H1 (cell line): ENCODE measurements at regions not wholly inside any gene's neighbourhood (a gene's known extent, or its start where the extent isn't known, plus 50 kb on each side); places are given as distances from the start of the nearest gene placed in this dataset.

ENCODE experiments used
- CTCF ChIA-PET: fragments of 300-600 bp; sonication (Branson Sonifier 250); formaldehyde crosslinking; loops from one replicate; lab custom pipeline; 2021; ENCODE audit not compliant: partially characterized antibody; lab: Charles Lee
- POLR2A ChIA-PET: fragments of 300-600 bp; sonication (Branson Sonifier 250); formaldehyde crosslinking; loops from one replicate; lab custom pipeline; 2021; ENCODE audit warnings: inconsistent platforms; ENCODE audit not compliant: partially characterized antibody; lab: Charles Lee
- DNase-seq, 2 experiments: peaks; one replicate each; pipeline versions ENCODE4 v3.0.0 to v3.0.0-alpha.2; 2010 to 2022; ENCODE audit warnings: low spot score in 2 of 2, low read depth in 1 of 2, mixed read lengths in 1 of 2
- FAIRE-seq: peaks from 2 replicates; lab custom pipeline; 2011; peaks lifted over from hg19 to GRCh38; lab: Jason Lieb, UNC
- H2AFZ ChIP-seq: 2 replicates; pipeline ENCODE4 v1.8.1; 2012; ENCODE audit warnings: low read length, inconsistent platforms
- H2AK5ac ChIP-seq: 2 replicates; pipeline ENCODE4 v1.6.1; 2013; ENCODE audit warnings: low read depth, low read length
- H2BK120ac ChIP-seq: replicated peaks from 2 replicates; pipeline ENCODE3; 2013; ENCODE audit warnings: low read depth, low read length, inconsistent platforms
- H2BK12ac ChIP-seq: 2 replicates; pipeline ENCODE4 v1.6.1; 2013; ENCODE audit warnings: low read depth, low read length
- H2BK15ac ChIP-seq: 2 replicates; pipeline ENCODE4 v1.6.1; 2013; ENCODE audit warnings: low read length
- H2BK20ac ChIP-seq: 2 replicates; pipeline ENCODE4 v1.6.1; 2013; ENCODE audit warnings: low read length
- H2BK5ac ChIP-seq: 2 replicates; pipeline ENCODE4 v1.6.1; 2013; ENCODE audit warnings: low read depth, low read length
- H3K14ac ChIP-seq: 2 replicates; pipeline ENCODE4 v1.6.1; 2013; ENCODE audit warnings: inconsistent platforms; ENCODE audit not compliant: insufficient read length
- H3K18ac ChIP-seq: 2 replicates; pipeline ENCODE4 v1.6.1; 2013; ENCODE audit warnings: low read length; ENCODE audit errors: extremely low read depth
- H3K23ac ChIP-seq: 2 replicates; pipeline ENCODE4 v1.6.1; 2013; ENCODE audit warnings: inconsistent platforms; ENCODE audit not compliant: insufficient read length
- H3K23me2 ChIP-seq: 2 replicates; pipeline ENCODE4 v1.6.1; 2013; ENCODE audit warnings: low read depth, low read length
- H3K27ac ChIP-seq: 2 replicates; pipeline ENCODE4 v1.6.1; 2011; ENCODE audit warnings: low read depth, low read length, inconsistent platforms
- H3K27me3 ChIP-seq, 4 experiments: replicated peaks in 1 of 4; 1 replicate in 1 of 4; 2 replicates in 3 of 4; pipeline versions ENCODE4 v1.6.1 to v1.8.1; 2011 to 2013; ENCODE audit warnings: low read length in 3 of 4, mild to moderate bottlenecking in 3 of 4, inconsistent platforms in 2 of 4, mixed read lengths in 2 of 4, moderate library complexity in 1 of 4; ENCODE audit not compliant: control insufficient read depth in 3 of 4, insufficient read depth in 3 of 4; ENCODE audit errors: extremely low read depth in 1 of 4
- H3K36me3 ChIP-seq, 4 experiments: 2 replicates each; pipeline versions ENCODE4 v1.6.1 to v1.8.1; 2011 to 2013; ENCODE audit warnings: mild to moderate bottlenecking in 4 of 4, low read length in 3 of 4, moderate library complexity in 2 of 4, control low read depth in 1 of 4, inconsistent platforms in 1 of 4; ENCODE audit not compliant: insufficient read depth in 4 of 4, control insufficient read depth in 2 of 4
- H3K4ac ChIP-seq: replicated peaks from 2 replicates; pipeline ENCODE3; 2013; ENCODE audit warnings: low read length, low read depth, mixed read lengths, inconsistent platforms; ENCODE audit not compliant: insufficient read length
- H3K4me1 ChIP-seq, 4 experiments: replicated peaks in 1 of 4; 1 replicate in 1 of 4; 2 replicates in 3 of 4; pipeline versions ENCODE4 v1.6.1 to v1.8.1; 2011 to 2013; ENCODE audit warnings: low read length in 3 of 4, inconsistent platforms in 2 of 4, mixed read lengths in 1 of 4; ENCODE audit not compliant: insufficient read depth in 4 of 4, control insufficient read depth in 3 of 4
- H3K4me2 ChIP-seq, 2 experiments: 2 replicates each; pipeline versions ENCODE4 v1.6.1 to v1.8.1; 2011 to 2013; ENCODE audit warnings: low read depth in 2 of 2, low read length in 2 of 2, control low read depth in 1 of 2, inconsistent platforms in 1 of 2, mild to moderate bottlenecking in 1 of 2; ENCODE audit not compliant: insufficient read depth in 1 of 2
- H3K4me3 ChIP-seq, 4 experiments: fragments of 200-600, 300-600 bp in 1 of 4; sonication (generic), shearing (Covaris generic), sonication (Bioruptor Twin) in 1 of 4; 2 replicates each; pipeline versions ENCODE4 v1.5.1 to v1.8.1; 2011 to 2016; ENCODE audit warnings: low read length in 4 of 4, low read depth in 3 of 4, control low read depth in 2 of 4, inconsistent platforms in 2 of 4, mild to moderate bottlenecking in 2 of 4, mixed read lengths in 1 of 4, moderate library complexity in 1 of 4; ENCODE audit not compliant: insufficient read depth in 2 of 4; ENCODE audit errors: extremely low read depth in 1 of 4
- H3K56ac ChIP-seq: replicated peaks from 2 replicates; pipeline ENCODE3; 2013; ENCODE audit warnings: low read depth, mild to moderate bottlenecking, mixed read lengths, low read length, inconsistent platforms; ENCODE audit not compliant: insufficient read length
- H3K79me1 ChIP-seq: 2 replicates; pipeline ENCODE4 v1.6.1; 2013; ENCODE audit warnings: low read depth, low read length, control low read depth
- H3K79me2 ChIP-seq, 2 experiments: 2 replicates each; pipeline versions ENCODE4 v1.6.1 to v1.8.1; 2012 to 2013; ENCODE audit warnings: low read length in 2 of 2, mild to moderate bottlenecking in 2 of 2, inconsistent platforms in 1 of 2; ENCODE audit not compliant: insufficient read depth in 2 of 2, control insufficient read depth in 1 of 2
- H3K9ac ChIP-seq, 4 experiments: replicated peaks in 1 of 4; 1 replicate in 1 of 4; 2 replicates in 3 of 4; pipeline versions ENCODE4 v1.6.1 to v1.8.1; 2011 to 2013; ENCODE audit warnings: low read depth in 3 of 4, low read length in 3 of 4, control low read depth in 2 of 4, mild to moderate bottlenecking in 2 of 4, moderate library complexity in 2 of 4, inconsistent platforms in 1 of 4; ENCODE audit errors: extremely low read depth in 1 of 4
- H3K9me3 ChIP-seq, 2 experiments: 2 replicates each; pipeline versions ENCODE4 v1.6.1 to v1.8.1; 2012 to 2013; ENCODE audit warnings: mild to moderate bottlenecking in 2 of 2, moderate library complexity in 2 of 2, control low read depth in 1 of 2, inconsistent platforms in 1 of 2, low read depth in 1 of 2, low read length in 1 of 2, mixed read lengths in 1 of 2; ENCODE audit not compliant: insufficient read depth in 2 of 2
- H4K20me1 ChIP-seq, 2 experiments: replicated peaks in 1 of 2; 2 replicates each; pipeline versions ENCODE3 to v1.8.1; 2011 to 2013; ENCODE audit warnings: inconsistent platforms in 2 of 2, low read length in 2 of 2, mild to moderate bottlenecking in 1 of 2; ENCODE audit not compliant: insufficient read depth in 2 of 2, control insufficient read depth in 1 of 2
- H4K5ac ChIP-seq: 2 replicates; pipeline ENCODE4 v1.6.1; 2013; ENCODE audit warnings: low read length, low read depth, mixed read lengths, inconsistent platforms; ENCODE audit not compliant: insufficient read length
- H4K8ac ChIP-seq: 2 replicates; pipeline ENCODE4 v1.8.0; 2013; ENCODE audit warnings: mild to moderate bottlenecking, moderate library complexity, low read length, inconsistent platforms; ENCODE audit not compliant: insufficient read depth; ENCODE audit errors: extremely low read depth
- H4K91ac ChIP-seq: replicated peaks from 2 replicates; pipeline ENCODE3; 2013; ENCODE audit warnings: low read length, mixed read lengths, inconsistent platforms; ENCODE audit not compliant: insufficient read length
- CHD2 ChIP-seq: IDR thresholded peaks from 2 replicates; pipeline ENCODE4 v1.6.1; 2012; ENCODE audit warnings: low read length, improper control_type of control experiment
- FOSL1 ChIP-seq: IDR thresholded peaks from 2 replicates; pipeline ENCODE4 v1.6.1; 2011; ENCODE audit warnings: mild to moderate bottlenecking, low read depth, low read length, moderate library complexity; ENCODE audit not compliant: insufficient read depth
- JUN ChIP-seq: IDR thresholded peaks from 2 replicates; pipeline ENCODE4 v1.6.1; 2011; ENCODE audit warnings: low read depth, mild to moderate bottlenecking, improper control_type of control experiment, low read length
- MAFK ChIP-seq: IDR thresholded peaks from 2 replicates; pipeline ENCODE4 v1.6.1; 2012; ENCODE audit warnings: low read depth, mild to moderate bottlenecking, improper control_type of control experiment, low read length
- RBBP5 ChIP-seq: IDR thresholded peaks from 2 replicates; pipeline ENCODE4 v1.7.1; 2012; ENCODE audit warnings: low read depth, mild to moderate bottlenecking, inconsistent platforms, low read length, moderate library complexity, borderline replicate concordance
- SIN3A ChIP-seq, 2 experiments: IDR thresholded peaks in 1 of 2; conservative IDR thresholded peaks in 1 of 2; 2 replicates each; pipeline ENCODE4 v1.6.1; 2011 to 2012; ENCODE audit warnings: low read length in 2 of 2, improper control_type of control experiment in 1 of 2, low read depth in 1 of 2, mild to moderate bottlenecking in 1 of 2
- TCF12 ChIP-seq: IDR thresholded peaks from 2 replicates; pipeline ENCODE4 v1.6.1; 2011; ENCODE audit warnings: low read depth, mild to moderate bottlenecking, low read length
- TEAD4 ChIP-seq: IDR thresholded peaks from 2 replicates; pipeline ENCODE4 v1.6.1; 2012; ENCODE audit warnings: low read depth, low read length, inconsistent platforms, mixed read lengths
- WGBS, 2 experiments: shearing (Covaris generic) in 1 of 2; methylation state at CpG; one replicate each; pipeline versions ENCODE4 v1.1.6 to v1.1.7; 2013 to 2015; ENCODE audit warnings: low lambda C conversion rate in 2 of 2, mixed read lengths in 2 of 2, inconsistent platforms in 1 of 2, low coverage in 1 of 2, missing lambda C conversion rate in 1 of 2; ENCODE audit not compliant: insufficient replicate concordance in 2 of 2, insufficient coverage in 1 of 2, insufficient read length in 1 of 2; ENCODE audit errors: extremely low coverage in 1 of 2, missing lambda C conversion rate in 1 of 2; 5-methylcytosine and 5-hydroxymethylcytosine counted together
- TF ChIP-seq, protein P1 (sequence below): IDR thresholded peaks from 2 replicates; pipeline ENCODE4 v1.6.1; 2012; ENCODE audit warnings: inconsistent platforms

GRCh38 chr16:51210087-51210486, 59.0 kb upstream of the SALL1 start:
- no peak overlapping the region for H3K56ac ChIP-seq
- 91% methylated on average over 2 of the region's 2 CpGs; no CpG with 5 or more reads in 1 of the 2 experiments for WGBS, 2 experiments
- no peak overlapping the region for H2BK15ac ChIP-seq
- POLR2A ChIA-PET, result no interaction called here
- H3K79me2 ChIP-seq, result no peaks in the 10 kb centered on the region
- H3K18ac ChIP-seq, result no peak overlapping the region
- FAIRE-seq (no peak), DNase-seq (no peak)
- no peaks in the 10 kb centered on the region for H3K36me3 ChIP-seq
- no peak overlapping the region for H3K14ac ChIP-seq
- no peak overlapping the region for H3K4me3 ChIP-seq
- no peak overlapping the region for H2AFZ ChIP-seq
- H4K5ac ChIP-seq, result no peak overlapping the region
- no peak overlapping the region for H2AK5ac ChIP-seq
- no peak overlapping the region for H3K4me2 ChIP-seq
- H3K27me3 ChIP-seq, result peaks cover 0 to 1% (median 0%) of the 10 kb centered on the region in 4 experiments; a peak in 2 of 7 replicates
- no peaks in the 10 kb centered on the region for H3K23me2 ChIP-seq
- no peaks in the 10 kb centered on the region for H4K20me1 ChIP-seq
- H3K4ac ChIP-seq, result no peak overlapping the region
- H2BK12ac ChIP-seq, result no peak overlapping the region
- H2BK120ac ChIP-seq, result no peak overlapping the region
- H4K91ac ChIP-seq, result no peak overlapping the region
- H3K4me1 ChIP-seq, result no peaks in the 10 kb centered on the region
- no peak overlapping the region for H3K23ac ChIP-seq
- no peaks in the 10 kb centered on the region for H3K79me1 ChIP-seq
- CTCF ChIA-PET, result no interaction called here
- H2BK20ac ChIP-seq, result no peak overlapping the region
- H3K27ac ChIP-seq, result no peak overlapping the region
- H4K8ac ChIP-seq, result no peak overlapping the region
- no peak overlapping the region for H3K9ac ChIP-seq
- H3K9me3 ChIP-seq, result no peaks in the 10 kb centered on the region
- H2BK5ac ChIP-seq, result no peak overlapping the region
- no peak for TF ChIP-seq CHD2
- TF ChIP-seq JUN, result no peak
- no peak for TF ChIP-seq MAFK
- TF ChIP-seq, protein P1, sequence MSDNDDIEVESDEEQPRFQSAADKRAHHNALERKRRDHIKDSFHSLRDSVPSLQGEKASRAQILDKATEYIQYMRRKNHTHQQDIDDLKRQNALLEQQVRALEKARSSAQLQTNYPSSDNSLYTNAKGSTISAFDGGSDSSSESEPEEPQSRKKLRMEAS, result no peak
- TF ChIP-seq TEAD4, result no peak
- no peak for TF ChIP-seq TCF12
- no peak for TF ChIP-seq RBBP5
- TF ChIP-seq FOSL1, result no peak
- TF ChIP-seq SIN3A (conservative IDR thresholded peaks at IDR 0.05 in 1 of 2, IDR thresholded peaks at IDR 0.05 in 1 of 2; ENCODE audit: low read depth in 1 of 2, low read length in 2 of 2), result no peak
